SH-SY5Y (cell line): ENCODE measurements at regions not wholly inside any gene's neighbourhood (a gene's known extent, or its start where the extent isn't known, plus 50 kb on each side); places are given as distances from the start of the nearest gene placed in this dataset.

Experiments
- GATA2 ChIP-seq: IDR thresholded peaks from 2 replicates; pipeline ENCODE4 v1.6.1; 2011; ENCODE audit warnings: mild to moderate bottlenecking, low read depth, low read length
- GATA3 ChIP-seq: IDR thresholded peaks from 2 replicates; pipeline ENCODE4 v1.6.1; 2011; ENCODE audit warnings: low read depth, mild to moderate bottlenecking, low read length, moderate library complexity

DNA sequence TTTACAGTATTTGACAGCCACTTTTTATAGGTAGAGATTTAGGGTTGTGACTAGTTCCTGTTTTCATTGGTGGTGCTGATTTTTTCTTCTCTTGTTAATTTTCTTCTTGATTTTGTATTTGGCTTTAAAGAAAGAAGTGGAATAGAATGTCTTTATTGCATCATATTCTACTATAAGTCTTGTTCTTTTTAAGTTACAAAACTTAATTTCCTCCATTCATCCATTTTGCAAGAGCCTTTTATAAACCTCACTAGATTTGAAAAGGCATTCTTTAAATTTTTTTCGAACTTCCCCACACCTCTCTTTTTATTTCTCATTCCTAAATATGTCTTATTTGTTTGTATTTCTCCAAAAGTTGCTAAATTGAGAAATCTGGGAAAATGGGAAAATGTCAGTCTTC lies 1368.6 kb upstream of the ADGRL4 start:
- TF ChIP-seq GATA3 = no peak
- TF ChIP-seq GATA2 = no peak
